WI38 (cell line): ENCODE measurements at regions not wholly inside any gene's neighbourhood (a gene's known extent, or its start where the extent isn't known, plus 50 kb on each side); places are given as distances from the start of the nearest gene placed in this dataset.

Source experiments
- H3K4me3 ChIP-seq: 2 replicates; pipeline ENCODE4 v1.5.1; 2011; ENCODE audit warnings: low read depth, mild to moderate bottlenecking, control low read depth, low read length
- TF ChIP-seq, protein P1 (sequence below): IDR thresholded peaks from 2 replicates; pipeline ENCODE4 v1.5.1; 2012; ENCODE audit warnings: low read depth, mild to moderate bottlenecking, control low read depth, low read length

DNA sequence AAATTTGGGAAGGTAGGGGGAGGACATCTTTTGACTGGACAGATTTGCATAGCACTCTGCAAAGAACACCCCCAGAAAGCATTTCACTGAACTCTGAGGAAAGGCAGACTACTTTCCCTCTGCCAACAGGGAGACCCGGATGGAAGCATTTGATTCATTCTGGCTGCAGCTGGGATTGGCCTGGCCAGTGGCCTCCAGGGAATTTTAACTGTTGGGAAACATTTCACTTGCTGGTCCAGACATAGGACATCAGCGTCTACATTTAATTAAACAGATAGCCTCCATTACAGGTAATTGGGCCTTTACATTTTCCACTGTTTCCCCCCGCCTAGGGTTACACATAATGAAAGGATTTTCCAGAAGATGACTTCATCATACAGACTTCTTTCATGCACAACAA lies 92.8 kb downstream of the MARCHF4 start:
- TF ChIP-seq, protein P1, sequence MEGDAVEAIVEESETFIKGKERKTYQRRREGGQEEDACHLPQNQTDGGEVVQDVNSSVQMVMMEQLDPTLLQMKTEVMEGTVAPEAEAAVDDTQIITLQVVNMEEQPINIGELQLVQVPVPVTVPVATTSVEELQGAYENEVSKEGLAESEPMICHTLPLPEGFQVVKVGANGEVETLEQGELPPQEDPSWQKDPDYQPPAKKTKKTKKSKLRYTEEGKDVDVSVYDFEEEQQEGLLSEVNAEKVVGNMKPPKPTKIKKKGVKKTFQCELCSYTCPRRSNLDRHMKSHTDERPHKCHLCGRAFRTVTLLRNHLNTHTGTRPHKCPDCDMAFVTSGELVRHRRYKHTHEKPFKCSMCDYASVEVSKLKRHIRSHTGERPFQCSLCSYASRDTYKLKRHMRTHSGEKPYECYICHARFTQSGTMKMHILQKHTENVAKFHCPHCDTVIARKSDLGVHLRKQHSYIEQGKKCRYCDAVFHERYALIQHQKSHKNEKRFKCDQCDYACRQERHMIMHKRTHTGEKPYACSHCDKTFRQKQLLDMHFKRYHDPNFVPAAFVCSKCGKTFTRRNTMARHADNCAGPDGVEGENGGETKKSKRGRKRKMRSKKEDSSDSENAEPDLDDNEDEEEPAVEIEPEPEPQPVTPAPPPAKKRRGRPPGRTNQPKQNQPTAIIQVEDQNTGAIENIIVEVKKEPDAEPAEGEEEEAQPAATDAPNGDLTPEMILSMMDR, result no peak
- no peak overlapping the region for H3K4me3 ChIP-seq

DNA sequence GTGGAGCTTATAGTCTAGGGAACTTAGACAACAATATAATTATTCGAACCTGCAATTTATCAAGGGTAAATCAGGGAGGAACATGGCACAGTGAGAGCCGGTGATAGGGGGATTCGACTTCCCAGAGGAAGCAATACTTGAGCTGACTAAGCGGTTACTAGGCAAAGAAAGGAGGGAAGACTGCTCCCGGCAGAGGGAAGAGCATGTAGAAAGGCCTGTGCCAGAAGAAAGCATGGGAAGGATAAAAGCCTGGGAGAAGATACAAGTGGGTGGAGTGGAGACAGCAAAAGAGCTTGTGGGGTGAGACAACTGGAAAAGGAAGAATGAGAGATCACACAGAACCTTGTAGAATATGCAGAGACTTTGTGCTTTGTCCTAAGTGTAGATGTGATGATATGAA lies 93.3 kb downstream of the MARCHF4 start:
- H3K4me3 ChIP-seq, result no peak overlapping the region
- TF ChIP-seq, protein P1, result no peak

DNA sequence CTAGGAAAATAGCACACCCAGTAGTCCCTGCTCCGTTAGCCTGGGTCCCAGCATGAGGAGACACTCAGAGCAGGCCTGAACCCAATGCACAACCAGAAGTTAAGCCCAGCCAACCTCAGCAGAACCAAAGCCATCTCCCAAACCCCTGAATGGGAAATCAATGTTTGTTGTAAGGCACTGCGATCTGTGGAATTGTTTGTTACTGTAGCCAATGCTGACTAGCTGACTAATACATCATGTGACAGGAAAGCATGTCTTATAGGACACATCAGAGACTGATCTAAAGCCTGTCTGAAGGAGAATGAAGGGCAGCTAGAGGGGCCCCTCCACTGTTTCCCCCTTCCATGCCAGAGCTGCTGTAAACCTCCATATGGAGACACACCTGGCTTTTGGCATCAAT lies 96.4 kb downstream of the MARCHF4 start:
- TF ChIP-seq, protein P1, result no peak
- no peak overlapping the region for H3K4me3 ChIP-seq

DNA sequence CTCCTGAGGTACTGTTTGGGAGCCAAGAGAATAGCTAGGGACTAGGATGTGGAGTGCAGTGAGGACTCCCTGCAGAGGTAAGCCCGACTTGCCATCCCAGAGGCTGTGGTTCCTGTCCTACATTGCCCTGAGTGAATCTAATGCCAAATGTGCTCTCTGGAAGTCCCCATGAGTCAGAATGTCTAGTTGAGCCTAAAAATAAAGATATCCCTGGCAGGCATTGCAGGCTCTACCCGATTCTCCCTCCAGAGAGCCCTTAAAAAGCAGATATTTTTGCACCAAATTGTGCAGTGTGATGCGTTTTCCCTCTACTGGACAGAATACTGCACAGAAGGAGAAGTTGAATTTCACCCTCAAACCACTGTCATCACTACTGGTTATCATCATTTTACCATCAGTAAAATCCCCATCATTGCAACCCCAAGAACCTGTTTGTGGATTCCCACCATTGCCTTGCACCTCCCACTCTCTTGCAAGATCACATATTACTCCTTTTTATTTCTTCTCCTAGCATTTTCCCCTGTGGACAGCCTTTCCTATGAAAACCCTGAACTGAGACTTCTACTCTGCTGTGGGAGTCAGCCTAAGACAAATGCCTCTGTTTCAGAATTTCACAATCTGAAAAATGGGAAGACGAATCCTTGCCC lies 98.0 kb downstream of the MARCHF4 start:
- no peak overlapping the region for H3K4me3 ChIP-seq
- TF ChIP-seq, protein P1, result no peak

DNA sequence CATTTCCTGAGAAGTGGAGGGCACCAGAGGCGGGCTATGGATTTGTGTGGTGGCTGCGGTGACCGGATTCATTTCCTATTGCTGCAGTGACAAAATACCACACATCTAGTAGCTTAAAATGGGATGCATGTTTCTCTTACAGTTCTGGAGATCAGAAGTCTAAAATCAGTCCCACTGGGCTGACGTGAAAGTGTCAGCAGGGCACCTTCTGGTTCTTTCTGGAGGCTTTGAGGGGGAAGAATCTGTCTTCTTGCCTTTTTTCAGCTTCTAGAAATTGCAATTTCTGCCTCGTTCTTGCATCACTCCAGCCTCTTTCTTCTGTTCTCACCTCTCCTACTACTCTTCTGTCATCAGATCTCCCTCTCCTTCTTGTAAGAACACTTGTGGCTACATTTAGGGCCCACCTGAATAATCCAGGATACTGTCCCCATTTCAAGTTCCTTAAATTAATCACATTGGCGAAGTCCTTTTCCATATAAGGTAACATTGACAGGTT lies 111.2 kb downstream of the MARCHF4 start:
- H3K4me3 ChIP-seq, result no peak overlapping the region
- TF ChIP-seq, protein P1, result no peak

DNA sequence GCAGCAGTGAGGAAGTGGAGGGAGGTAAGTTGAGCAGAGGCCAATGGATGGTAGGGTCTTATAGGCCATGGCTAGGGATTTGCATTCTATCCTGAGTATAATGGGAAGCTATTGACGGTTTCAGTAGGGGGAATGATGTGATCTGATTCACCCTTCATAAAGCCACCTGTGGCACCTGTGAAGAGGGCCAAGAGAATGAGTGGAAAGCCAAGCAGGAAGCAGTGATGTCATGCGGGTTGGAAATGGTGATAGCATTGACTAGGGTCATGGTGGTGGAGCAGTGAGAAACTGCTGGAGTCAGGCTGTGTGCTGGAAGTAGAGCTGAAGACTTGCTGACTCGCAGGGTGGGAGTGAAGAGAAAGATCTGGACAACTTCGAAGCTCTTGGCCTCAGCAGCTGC lies 111.7 kb downstream of the MARCHF4 start:
- H3K4me3 ChIP-seq, result no peak overlapping the region
- TF ChIP-seq, protein P1, result no peak

DNA sequence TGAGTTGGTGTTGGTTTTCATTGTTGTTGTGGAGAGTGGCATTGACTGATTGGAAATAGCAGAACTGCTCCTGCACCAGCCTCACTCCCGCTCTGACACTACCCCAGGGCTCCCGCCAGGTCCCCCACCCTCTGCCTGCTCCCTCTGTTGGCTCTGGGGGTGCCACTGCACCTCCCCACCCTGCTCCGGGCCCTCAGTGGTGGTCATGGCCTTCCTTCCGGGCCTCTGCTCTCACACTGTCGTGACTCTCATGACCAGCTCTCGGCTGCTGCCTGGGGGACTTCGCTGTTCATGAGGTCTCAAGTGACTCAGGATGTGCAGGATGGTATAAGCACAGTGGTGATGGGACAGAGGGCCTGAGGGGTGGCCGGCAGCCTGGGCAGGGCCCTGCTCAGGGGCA lies 113.2 kb downstream of the MARCHF4 start:
- no peak overlapping the region for H3K4me3 ChIP-seq
- TF ChIP-seq, protein P1, result no peak
